HEK293 (cell line): ENCODE measurements at regions not wholly inside any gene's neighbourhood (a gene's known extent, or its start where the extent isn't known, plus 50 kb on each side); places are given as distances from the start of the nearest gene placed in this dataset.

Source experiments
- SETDB1 ChIP-seq: IDR thresholded peaks from one replicate; pipeline ENCODE4 v1.6.1; 2017; ENCODE audit warnings: mild to moderate bottlenecking, low read length, moderate library complexity, mixed read lengths; ENCODE audit not compliant: insufficient read length
- TF ChIP-seq, protein P1 (sequence below): fragments of 450-650 bp; formaldehyde crosslinking; IDR thresholded peaks from 2 replicates; pipeline ENCODE4 v1.5.1; 2016; ENCODE audit warnings: missing biosample characterization, missing genetic modification characterization

DNA sequence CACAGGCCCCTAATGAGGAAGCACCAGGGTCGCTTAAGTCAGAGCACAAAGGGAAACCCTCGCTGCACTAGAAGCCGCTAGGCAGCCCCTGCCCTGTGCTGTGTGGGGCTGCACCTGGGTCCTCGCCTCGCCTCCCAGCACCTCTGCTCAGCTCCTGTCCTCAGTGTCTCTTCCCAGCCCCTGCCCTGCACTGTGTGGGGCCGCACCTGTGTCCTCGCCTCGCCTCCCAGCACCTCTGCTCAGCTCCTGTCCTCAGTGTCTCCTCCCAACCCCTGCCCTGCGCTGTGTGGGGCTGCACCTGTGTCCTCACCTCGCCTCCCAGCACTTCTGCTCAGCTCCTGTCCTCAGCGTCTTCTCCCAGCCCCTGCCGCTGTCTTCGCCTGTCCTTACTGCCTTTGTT lies 342.8 kb downstream of the EIPR1 start:
- TF ChIP-seq SETDB1 = no peak
- TF ChIP-seq, protein P1, sequence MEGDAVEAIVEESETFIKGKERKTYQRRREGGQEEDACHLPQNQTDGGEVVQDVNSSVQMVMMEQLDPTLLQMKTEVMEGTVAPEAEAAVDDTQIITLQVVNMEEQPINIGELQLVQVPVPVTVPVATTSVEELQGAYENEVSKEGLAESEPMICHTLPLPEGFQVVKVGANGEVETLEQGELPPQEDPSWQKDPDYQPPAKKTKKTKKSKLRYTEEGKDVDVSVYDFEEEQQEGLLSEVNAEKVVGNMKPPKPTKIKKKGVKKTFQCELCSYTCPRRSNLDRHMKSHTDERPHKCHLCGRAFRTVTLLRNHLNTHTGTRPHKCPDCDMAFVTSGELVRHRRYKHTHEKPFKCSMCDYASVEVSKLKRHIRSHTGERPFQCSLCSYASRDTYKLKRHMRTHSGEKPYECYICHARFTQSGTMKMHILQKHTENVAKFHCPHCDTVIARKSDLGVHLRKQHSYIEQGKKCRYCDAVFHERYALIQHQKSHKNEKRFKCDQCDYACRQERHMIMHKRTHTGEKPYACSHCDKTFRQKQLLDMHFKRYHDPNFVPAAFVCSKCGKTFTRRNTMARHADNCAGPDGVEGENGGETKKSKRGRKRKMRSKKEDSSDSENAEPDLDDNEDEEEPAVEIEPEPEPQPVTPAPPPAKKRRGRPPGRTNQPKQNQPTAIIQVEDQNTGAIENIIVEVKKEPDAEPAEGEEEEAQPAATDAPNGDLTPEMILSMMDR = no peak
